ENCODE measurements at regions not wholly inside any gene's neighbourhood (a gene's known extent, or its start where the extent isn't known, plus 50 kb on each side); places are given as distances from the start of the nearest gene placed in this dataset.

- H3K4me1 ChIP-seq: no peaks in the 10 kb centered on the region
- H3K4me3 ChIP-seq: no peak overlapping the region
- DNase-seq (no peak), ATAC-seq (no peak)
- TF ChIP-seq CTCF (IDR thresholded peaks at IDR 0.05): no peak
- H3K9me3 ChIP-seq: no peaks in the 10 kb centered on the region
- intact Hi-C loops (cut with DNase I): no loop called here
- 23 to 39% (median 26%) methylated on average over 2 of the region's 2 CpGs for whole genome bisulfite sequencing, 3 donors
- no peak overlapping the region for H3K27ac ChIP-seq
- no peaks in the 10 kb centered on the region for H3K36me3 ChIP-seq (ENCODE audit: insufficient read depth in 1 of 2, low read depth in 1 of 2)
- H3K27me3 ChIP-seq (ENCODE audit: insufficient read depth in 3 of 3, low read length in 2 of 3): no peaks in the 10 kb centered on the region
These were observed 912.5 kb upstream of the PABPC4L start for GRCh38 chr4:135114079-135114478.

- no peaks in the 10 kb centered on the region for H3K9me3 ChIP-seq
- no peaks in the 10 kb centered on the region for H3K36me3 ChIP-seq (ENCODE audit: insufficient read depth in 1 of 2, low read depth in 1 of 2)
- H3K27ac ChIP-seq: no peak overlapping the region
- H3K27me3 ChIP-seq (ENCODE audit: insufficient read depth in 3 of 3, low read length in 2 of 3): no peaks in the 10 kb centered on the region
- no peak for ATAC-seq
- TF ChIP-seq CTCF (IDR thresholded peaks at IDR 0.05): no peak
- 89 to 98% (median 94%) methylated on average over 2 of the region's 2 CpGs for WGBS, 3 donors
- H3K4me3 ChIP-seq: no peak overlapping the region
- intact Hi-C loops (cut with DNase I): no loop called here
- no peaks in the 10 kb centered on the region for H3K4me1 ChIP-seq
- DNase-seq: no peak
These were observed 896.5 kb upstream of the PABPC4L start for GRCh38 chr4:135098061-135098460.

- intact Hi-C loops (cut with DNase I): no loop called here
- no peak overlapping the region for H3K4me3 ChIP-seq
- WGBS, 3 donors: 86 to 89% (median 89%) methylated on average over 2 of the region's 2 CpGs
- no peak for ATAC-seq
- DNase-seq: no peak
- TF ChIP-seq CTCF (IDR thresholded peaks at IDR 0.05): no peak
- peaks cover 6% of the 10 kb centered on the region for H3K9me3 ChIP-seq
- no peaks in the 10 kb centered on the region for H3K36me3 ChIP-seq (ENCODE audit: insufficient read depth in 1 of 2, low read depth in 1 of 2)
- H3K27me3 ChIP-seq (ENCODE audit: insufficient read depth in 3 of 3, low read length in 2 of 3): no peaks in the 10 kb centered on the region
- H3K4me1 ChIP-seq: no peaks in the 10 kb centered on the region
- H3K27ac ChIP-seq: no peak overlapping the region
These were observed 871.8 kb upstream of the PABPC4L start for GRCh38 chr4:135073389-135073788.

GRCh38 chr4:135072553-135072952, 871.0 kb upstream of the PABPC4L start:
- no peak overlapping the region for H3K4me3 ChIP-seq
- H3K9me3 ChIP-seq: peaks cover 6% of the 10 kb centered on the region
- H3K27ac ChIP-seq: no peak overlapping the region
- no peaks in the 10 kb centered on the region for H3K36me3 ChIP-seq (ENCODE audit: insufficient read depth in 1 of 2, low read depth in 1 of 2)
- TF ChIP-seq CTCF (IDR thresholded peaks at IDR 0.05): no peak
- no peaks in the 10 kb centered on the region for H3K27me3 ChIP-seq (ENCODE audit: insufficient read depth in 3 of 3, low read length in 2 of 3)
- WGBS, 3 donors: 28 to 57% (median 35%) methylated on average over 3 of the region's 3 CpGs
- no peak for DNase-seq
- no peaks in the 10 kb centered on the region for H3K4me1 ChIP-seq
- intact Hi-C loops (cut with DNase I): no loop called here
- ATAC-seq: no peak

- intact Hi-C loops (cut with DNase I): no loop called here
- Histone ChIP-seq H3K27ac (no peak overlapping the region), H3K4me3 (no peak overlapping the region), H3K27me3 (ENCODE audit: insufficient read depth in 3 of 3, low read length in 2 of 3) (no peaks in the 10 kb centered on the region), H3K9me3 (no peaks in the 10 kb centered on the region), H3K36me3 (ENCODE audit: insufficient read depth in 1 of 2, low read depth in 1 of 2) (no peaks in the 10 kb centered on the region), H3K4me1 (no peaks in the 10 kb centered on the region)
- DNase-seq (no peak), ATAC-seq (no peak)
- 55 to 58% (median 57%) methylated on average over 2 of the region's 2 CpGs for WGBS, 3 donors
- no peak for TF ChIP-seq CTCF (IDR thresholded peaks at IDR 0.05)
These were observed 863.8 kb upstream of the PABPC4L start for GRCh38 chr4:135065366-135065765.
